GM18498 (cell line): ENCODE measurements at regions not wholly inside any gene's neighbourhood (a gene's known extent, or its start where the extent isn't known, plus 50 kb on each side); places are given as distances from the start of the nearest gene placed in this dataset.
"Not testable (repeated sequence)": the region's sequence is repeated elsewhere in the genome, so short reads cannot be mapped to it uniquely, and the experiment has no call there.

ENCODE experiments used
- ATAC-seq: cut with Tn5 transposase; IDR thresholded peaks from one replicate; pipeline ENCODE4 v1.9.1; 2021; ENCODE audit warnings: mild to moderate bottlenecking, moderate library complexity; ENCODE audit not compliant: unreplicated experiment

- no peak for ATAC-seq
Measured at GRCh38 chr16:87007907-87008306, 309.3 kb downstream of the C16orf95 start.

GRCh38 chr16:87008664-87009063 is 308.5 kb downstream of the C16orf95 start:
- no peak for ATAC-seq

GRCh38 chr16:87012954-87013938 is 303.9 kb downstream of the C16orf95 start:
- no peak for ATAC-seq

GRCh38 chr16:87014112-87014511 is 303.1 kb downstream of the C16orf95 start:
- no peak for ATAC-seq

- ATAC-seq, result no peak
Measured at GRCh38 chr16:87015021-87015420, 302.2 kb downstream of the C16orf95 start.

- no peak for ATAC-seq
Measured at GRCh38 chr16:87016046-87017035, 300.9 kb downstream of the C16orf95 start.

- ATAC-seq, result no peak
Measured at GRCh38 chr16:87017371-87018012, 299.7 kb downstream of the C16orf95 start.

- no peak for ATAC-seq
Measured at GRCh38 chr16:87025676-87026075, 291.5 kb downstream of the C16orf95 start.

- ATAC-seq, result no peak
Measured at GRCh38 chr16:87027056-87027616, 290.1 kb downstream of the C16orf95 start.

- no peak for ATAC-seq
Measured at GRCh38 chr16:87028481-87029320, 288.5 kb downstream of the C16orf95 start.

- no peak for ATAC-seq
Measured at GRCh38 chr16:87032554-87032953, 284.6 kb downstream of the C16orf95 start.

- no peak for ATAC-seq
Measured at GRCh38 chr16:87033021-87033471, 284.1 kb downstream of the C16orf95 start.

GRCh38 chr16:87033541-87034300 is 283.5 kb downstream of the C16orf95 start:
- no peak for ATAC-seq

- ATAC-seq, result no peak
Measured at GRCh38 chr16:87034317-87034716, 282.9 kb downstream of the C16orf95 start.

GRCh38 chr16:87035053-87035452 is 282.1 kb downstream of the C16orf95 start:
- ATAC-seq, result no peak

GRCh38 chr16:87037012-87037411 is 280.2 kb downstream of the C16orf95 start:
- ATAC-seq, result no peak

GRCh38 chr16:87038528-87038927 is 278.7 kb downstream of the C16orf95 start:
- ATAC-seq, result not testable (repeated sequence)

- ATAC-seq, result no peak
Measured at GRCh38 chr16:87040169-87041117, 276.7 kb downstream of the C16orf95 start.
